Gastroesophageal sphincter (tissue), 3 donors: ENCODE measurements at regions not wholly inside any gene's neighbourhood (a gene's known extent, or its start where the extent isn't known, plus 50 kb on each side); places are given as distances from the start of the nearest gene placed in this dataset.

Experiments used
- CTCF ChIP-seq, 4 experiments: fragments of 200-600 bp in 2 of 4; fragments of 450-650 bp in 2 of 4; sonication (generic) in 1 of 4; IDR thresholded peaks; one replicate each; pipeline ENCODE4 v1.5.1; 2017 to 2019; ENCODE audit warnings: antibody characterized with exemption in 4 of 4, mild to moderate bottlenecking in 2 of 4, moderate library complexity in 2 of 4
- POLR2A ChIP-seq, 2 donors: fragments of 450-650 bp; IDR thresholded peaks; one replicate each; pipeline ENCODE4 v1.6.1; 2017; ENCODE audit warnings: antibody characterized with exemption in 2 of 2, mild to moderate bottlenecking in 2 of 2, moderate library complexity in 1 of 2
- POLR2AphosphoS5 ChIP-seq: sonication (generic); formaldehyde crosslinking; IDR thresholded peaks from one replicate; pipeline ENCODE4 v1.6.1; 2017; ENCODE audit warnings: antibody characterized with exemption

- TF ChIP-seq CTCF (IDR thresholded peaks at IDR 0.05) (no peak), POLR2A (IDR thresholded peaks at IDR 0.05) (no peak), POLR2AphosphoS5 (no peak)
Observed at GRCh38 chr6:21993841-21994240, 303.0 kb downstream of the PRL start.
